K562 (cell line): ENCODE measurements at regions not wholly inside any gene's neighbourhood (a gene's known extent, or its start where the extent isn't known, plus 50 kb on each side); places are given as distances from the start of the nearest gene placed in this dataset.
"Not testable (repeated sequence)": the region's sequence is repeated elsewhere in the genome, so short reads cannot be mapped to it uniquely, and the experiment has no call there.

Experiments used
- ATAC-seq: fragments of 200-7000 bp; cut with Tn5 transposase; 3 replicates; pipeline ENCODE4 v1.9.1; 2020; ENCODE audit warnings: moderate library complexity
- BruUV-seq: library from RNA; stranded (reverse); fragments of 400-500 nt; replicated peaks from 2 replicates; lab custom pipeline; 2021; lab: Mats Ljungman, UMichigan
- CTCF ChIA-PET: fragments of 300-600 bp; formaldehyde crosslinking; extraction: SDS; loops from one replicate; lab custom pipeline; 2021; ENCODE audit warnings: low intra/inter-chr PET ratio; lab: Yijun Ruan, JAX
- POLR2A ChIA-PET: fragments of 300-600, 350-650 bp; sonication (Branson Sonifier 250); formaldehyde crosslinking; extraction: SDS; loops from one replicate; lab custom pipeline; 2021; ENCODE audit warnings: antibody characterized with exemption, inconsistent platforms; lab: Yijun Ruan, JAX
- DNase-seq, 4 experiments: peaks; one replicate each; pipeline versions ENCODE4 v3.0.0 to v3.0.0-alpha.2; 2011 to 2018; ENCODE audit warnings: low spot score in 3 of 4, mixed read lengths in 3 of 4; ENCODE audit errors: extremely low read depth in 1 of 4
- FAIRE-seq: peaks from 2 replicates; lab custom pipeline; 2011; peaks lifted over from hg19 to GRCh38; lab: Jason Lieb, UNC
- H2AFZ ChIP-seq: 2 replicates; pipeline ENCODE4 v1.6.0; 2011; ENCODE audit warnings: low read depth, low read length, control low read depth, inconsistent platforms
- H3K27ac ChIP-seq: fragments of 200-600 bp; 3 replicates; pipeline ENCODE4 v1.8.0; 2011; ENCODE audit warnings: low read depth, mild to moderate bottlenecking, control low read depth, inconsistent platforms, low read length, moderate library complexity, mixed read lengths; ENCODE audit errors: extremely low read depth
- H3K27me3 ChIP-seq, 2 experiments: fragments of 300-600 bp in 1 of 2; 2 replicates in 1 of 2; 3 replicates in 1 of 2; pipeline versions ENCODE4 v1.6.0 to v1.8.0; 2011; ENCODE audit warnings: inconsistent platforms in 2 of 2, low read length in 2 of 2, mild to moderate bottlenecking in 1 of 2, mixed read lengths in 1 of 2, moderate library complexity in 1 of 2; ENCODE audit not compliant: control insufficient read depth in 2 of 2, insufficient read depth in 2 of 2
- H3K36me3 ChIP-seq: fragments of 300-600 bp; 3 replicates; pipeline ENCODE4 v1.8.0; 2011; ENCODE audit warnings: mild to moderate bottlenecking, low read length, inconsistent platforms; ENCODE audit not compliant: control insufficient read depth, insufficient read depth
- H3K4me1 ChIP-seq, 2 experiments: fragments of 200-600 bp in 1 of 2; replicated peaks in 1 of 2; 2 replicates in 1 of 2; 3 replicates in 1 of 2; pipeline versions ENCODE4 v1.5.1 to v1.8.0; 2011; ENCODE audit warnings: inconsistent platforms in 2 of 2, low read length in 2 of 2, mild to moderate bottlenecking in 1 of 2, mixed read lengths in 1 of 2, moderate library complexity in 1 of 2; ENCODE audit not compliant: control insufficient read depth in 2 of 2, insufficient read depth in 2 of 2
- H3K4me2 ChIP-seq: 2 replicates; pipeline ENCODE4 v1.6.1; 2011; ENCODE audit warnings: low read length, control low read depth, inconsistent platforms, mixed read lengths; ENCODE audit not compliant: insufficient read depth
- H3K4me3 ChIP-seq: fragments of 200-600 bp; sonication (generic), shearing (Covaris generic); 2 replicates; pipeline ENCODE4 v1.5.1; 2016; ENCODE audit warnings: control low read depth, inconsistent platforms
- H3K79me2 ChIP-seq: fragments of 200-600 bp; 3 replicates; pipeline ENCODE4 v1.8.0; 2011; ENCODE audit warnings: low read length, inconsistent platforms; ENCODE audit not compliant: control insufficient read depth, insufficient read depth
- H3K9ac ChIP-seq, 2 experiments: 2 replicates each; pipeline versions ENCODE4 v1.6.0 to v1.6.1; 2011; ENCODE audit warnings: low read depth in 2 of 2, low read length in 2 of 2, control low read depth in 1 of 2, inconsistent platforms in 1 of 2, mild to moderate bottlenecking in 1 of 2, mixed read lengths in 1 of 2; ENCODE audit not compliant: insufficient read depth in 1 of 2
- H3K9me1 ChIP-seq: one replicate; pipeline ENCODE4 v1.6.0; 2011; ENCODE audit warnings: inconsistent platforms, mild to moderate bottlenecking, low read length, moderate library complexity; ENCODE audit not compliant: control insufficient read depth, insufficient read depth
- H3K9me3 ChIP-seq: replicated peaks from 2 replicates; pipeline ENCODE4 v1.5.1; 2011; ENCODE audit warnings: low read depth, low read length, inconsistent platforms; ENCODE audit not compliant: control insufficient read depth, insufficient read depth
- H4K20me1 ChIP-seq: replicated peaks from 2 replicates; pipeline ENCODE4 v1.6.1; 2011; ENCODE audit warnings: low read length, inconsistent platforms, mixed read lengths; ENCODE audit not compliant: control insufficient read depth, insufficient read depth
- MAZ ChIP-seq, 2 experiments: fragments of 450-650 bp in 1 of 2; sonication (generic) in 1 of 2; formaldehyde crosslinking; IDR thresholded peaks in 1 of 2; conservative IDR thresholded peaks in 1 of 2; 2 replicates each; pipeline versions ENCODE4 v1.4.0 to v1.5.0; 2020; ENCODE audit warnings: mild to moderate bottlenecking in 1 of 2, missing genetic modification reagents in 1 of 2
- ZNF785 ChIP-seq: fragments of 250-450 bp; sonication (Bioruptor Pico); IDR thresholded peaks from 2 replicates; pipeline ENCODE4 v1.4.0; 2020; ENCODE audit warnings: mild to moderate bottlenecking
- WGBS: fragments of 100-300 bp; shearing (Covaris generic); methylation state at CpG from one replicate; pipeline ENCODE4 v1.1.6; 2016; ENCODE audit warnings: low coverage, mixed read lengths; ENCODE audit not compliant: insufficient coverage; ENCODE audit errors: missing lambda C conversion rate; 5-methylcytosine and 5-hydroxymethylcytosine counted together
- in situ Hi-C: fragments of 300-500 bp; cut with MboI; formaldehyde crosslinking; loops from 4 replicates; pipeline ENCODE4 v1.15.0; 2018; ENCODE audit warnings: inconsistent platforms, mixed read lengths
- intact Hi-C: fragments of 100-400 bp; cut with micrococcal nuclease; formaldehyde crosslinking; loops from 2 replicates; pipeline ENCODE4 v1.14.2; 2022
- TF ChIP-seq, protein P1 (sequence below): fragments of 200-800 bp; sonication (Bioruptor generic); IDR thresholded peaks from 2 replicates; pipeline ENCODE4 v1.6.1; 2017; ENCODE audit warnings: missing genetic modification characterization, missing compliant biosample characterization

GRCh38 chr13:80928241-80928640 lies 587.3 kb upstream of the SPRY2 start (continued):
- TF ChIP-seq, protein P1, sequence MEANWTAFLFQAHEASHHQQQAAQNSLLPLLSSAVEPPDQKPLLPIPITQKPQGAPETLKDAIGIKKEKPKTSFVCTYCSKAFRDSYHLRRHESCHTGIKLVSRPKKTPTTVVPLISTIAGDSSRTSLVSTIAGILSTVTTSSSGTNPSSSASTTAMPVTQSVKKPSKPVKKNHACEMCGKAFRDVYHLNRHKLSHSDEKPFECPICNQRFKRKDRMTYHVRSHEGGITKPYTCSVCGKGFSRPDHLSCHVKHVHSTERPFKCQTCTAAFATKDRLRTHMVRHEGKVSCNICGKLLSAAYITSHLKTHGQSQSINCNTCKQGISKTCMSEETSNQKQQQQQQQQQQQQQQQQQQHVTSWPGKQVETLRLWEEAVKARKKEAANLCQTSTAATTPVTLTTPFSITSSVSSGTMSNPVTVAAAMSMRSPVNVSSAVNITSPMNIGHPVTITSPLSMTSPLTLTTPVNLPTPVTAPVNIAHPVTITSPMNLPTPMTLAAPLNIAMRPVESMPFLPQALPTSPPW (CRISPR knock-in tag): no peak
- TF ChIP-seq ZNF785 (CRISPR knock-in tag) (no peak), MAZ (CRISPR knock-in tag; conservative IDR thresholded peaks at IDR 0.05 in 1 of 2, IDR thresholded peaks at IDR 0.05 in 1 of 2) (no peak)

DNA sequence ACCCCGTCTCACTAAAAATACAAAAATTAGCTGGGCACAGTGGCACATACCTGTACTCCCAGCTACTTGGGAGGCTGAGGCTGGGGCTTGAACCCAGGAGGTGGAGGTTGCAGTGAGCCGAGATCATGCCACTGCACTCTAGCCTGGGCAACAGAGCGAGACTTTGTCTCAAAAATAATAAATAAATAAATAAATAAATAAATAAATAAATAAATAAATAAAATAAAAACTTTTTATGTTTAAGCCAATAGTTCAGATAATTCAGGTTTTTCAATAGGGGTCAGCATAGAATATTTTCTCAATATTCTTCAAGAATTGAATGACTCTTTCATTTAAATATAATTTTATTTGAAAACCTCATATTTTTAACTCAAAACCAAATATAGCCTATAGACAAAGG lies 585.1 kb upstream of the SPRY2 start:
- H3K36me3 ChIP-seq, H3K4me3 ChIP-seq, ATAC-seq, H3K4me2 ChIP-seq, BruUV-seq, intact Hi-C loops, CTCF ChIA-PET, DNase-seq, POLR2A ChIA-PET, FAIRE-seq, H3K9me3 ChIP-seq, H4K20me1 ChIP-seq, H2AFZ ChIP-seq, H3K4me1 ChIP-seq, H3K9ac ChIP-seq, H3K79me2 ChIP-seq, H3K9me1 ChIP-seq, H3K27ac ChIP-seq, in situ Hi-C loops, H3K27me3 ChIP-seq: not testable (repeated sequence)
- 0% methylated on average over 1 of the region's 3 CpGs for WGBS
